ENCODE measurements at regions not wholly inside any gene's neighbourhood (a gene's known extent, or its start where the extent isn't known, plus 50 kb on each side); places are given as distances from the start of the nearest gene placed in this dataset.
"Not testable (repeated sequence)": the region's sequence is repeated elsewhere in the genome, so short reads cannot be mapped to it uniquely, and the experiment has no call there.

- H3K9ac ChIP-seq, result no peak overlapping the region
- no peak overlapping the region for H2AFZ ChIP-seq
- WGBS, 2 experiments (ENCODE audit: low coverage in 1 of 2, low lambda C conversion rate in 2 of 2, missing lambda C conversion rate in 2 of 2), result 49 to 59% methylated on average over 4 of the region's 4 CpGs
Observed at GRCh38 chr1:188017921-188018320, 1189.2 kb downstream of the PLA2G4A start.

GRCh38 chr1:188022661-188023060 is 1193.9 kb downstream of the PLA2G4A start:
- Histone ChIP-seq H3K79me2 (ENCODE audit: insufficient read depth) (no peaks in the 10 kb centered on the region), H3K4me2 (ENCODE audit: unreplicated experiment) (no peak overlapping the region), H3F3A (ENCODE audit: insufficient read depth) (0 out of 2 replicates have a peak, but pooled peaks cover 5% of the 10 kb centered on the region), H4K20me1 (ENCODE audit: insufficient read depth) (no peaks in the 10 kb centered on the region), H3K9ac (no peak overlapping the region), H3K9me2 (ENCODE audit: insufficient read depth) (no peaks in the 10 kb centered on the region), H2AFZ (no peak overlapping the region), H3K9me3 (ENCODE audit: low read depth) (no peaks in the 10 kb centered on the region), H3K27me3 (replicated peaks; ENCODE audit: insufficient read depth) (no peaks in the 10 kb centered on the region), H3K27ac (no peak overlapping the region), H3K4me1 (ENCODE audit: insufficient read depth) (0 out of 2 replicates have a peak, but pooled peaks cover under 1% of the 10 kb centered on the region), H3K36me3 (ENCODE audit: low read depth) (no peaks in the 10 kb centered on the region), H3K4me3 (no peak overlapping the region)
- DNase-seq, result no peak
- TF ChIP-seq EZH2 (IDR thresholded peaks at IDR 0.05; ENCODE audit: insufficient read depth, poor library complexity, severe bottlenecking), result no peak
- no peak for TF ChIP-seq EZH2phosphoT487 (IDR thresholded peaks at IDR 0.05; ENCODE audit: insufficient read depth, low read depth)
- 15 to 40% methylated on average over 2 of the region's 2 CpGs for WGBS, 2 experiments (ENCODE audit: low coverage in 1 of 2, low lambda C conversion rate in 2 of 2, missing lambda C conversion rate in 2 of 2)
- in situ Hi-C loops (cut with MboI), result no loop called here

More at GRCh38 chr1:188017921-188018320, 1189.2 kb downstream of the PLA2G4A start:
- TF ChIP-seq EZH2phosphoT487 (IDR thresholded peaks at IDR 0.05; ENCODE audit: insufficient read depth, low read depth), result no peak
- no peak for TF ChIP-seq EZH2 (IDR thresholded peaks at IDR 0.05; ENCODE audit: insufficient read depth, poor library complexity, severe bottlenecking)
- Histone ChIP-seq H3K36me3 (ENCODE audit: low read depth) (no peaks in the 10 kb centered on the region), H3K9me3 (ENCODE audit: low read depth) (no peaks in the 10 kb centered on the region), H3K79me2 (ENCODE audit: insufficient read depth) (no peaks in the 10 kb centered on the region), H4K20me1 (ENCODE audit: insufficient read depth) (no peaks in the 10 kb centered on the region), H3K4me2 (ENCODE audit: unreplicated experiment) (no peak overlapping the region), H3K27ac (no peak overlapping the region), H3K9me2 (ENCODE audit: insufficient read depth) (no peaks in the 10 kb centered on the region), H3F3A (ENCODE audit: insufficient read depth) (no peaks in the 10 kb centered on the region), H3K27me3 (replicated peaks; ENCODE audit: insufficient read depth) (no peaks in the 10 kb centered on the region), H3K4me3 (no peak overlapping the region), H3K4me1 (ENCODE audit: insufficient read depth) (no peaks in the 10 kb centered on the region)
- no peak for DNase-seq
- in situ Hi-C loops (cut with MboI), result no loop called here

- whole genome bisulfite sequencing, 2 experiments (ENCODE audit: low coverage in 1 of 2, low lambda C conversion rate in 2 of 2, missing lambda C conversion rate in 2 of 2), result 33 to 34% methylated on average over 2 of the region's 2 CpGs
Observed at GRCh38 chr1:188023206-188023605, 1194.5 kb downstream of the PLA2G4A start.

GRCh38 chr1:188027613-188028012 is 1198.9 kb downstream of the PLA2G4A start:
- in situ Hi-C loops (cut with MboI), result no loop called here
- H3K9me2 ChIP-seq (ENCODE audit: insufficient read depth), result no peaks in the 10 kb centered on the region
- peak overlapping the region; percentile 4; the same call in 1 of the 2 replicates for H3K27ac ChIP-seq
- no peaks in the 10 kb centered on the region for H3K36me3 ChIP-seq (ENCODE audit: low read depth)
- peak; percentile 73 for DNase-seq
- no peaks in the 10 kb centered on the region for H3K79me2 ChIP-seq (ENCODE audit: insufficient read depth)
- 0 out of 2 replicates have a peak, but pooled peaks cover 7% of the 10 kb centered on the region for H3K4me1 ChIP-seq (ENCODE audit: insufficient read depth)
- no peak overlapping the region for H2AFZ ChIP-seq
- H3K9me3 ChIP-seq (ENCODE audit: low read depth), result no peaks in the 10 kb centered on the region
- no peak overlapping the region for H3K9ac ChIP-seq
- no peak overlapping the region for H3K4me2 ChIP-seq (ENCODE audit: unreplicated experiment)
- H3F3A ChIP-seq (ENCODE audit: insufficient read depth), result 0 out of 2 replicates have a peak, but pooled peaks cover 9% of the 10 kb centered on the region
- TF ChIP-seq EZH2 (IDR thresholded peaks at IDR 0.05; ENCODE audit: insufficient read depth, poor library complexity, severe bottlenecking) (no peak), EZH2phosphoT487 (IDR thresholded peaks at IDR 0.05; ENCODE audit: insufficient read depth, low read depth) (no peak)
- H3K4me3 ChIP-seq, result no peak overlapping the region
- no peaks in the 10 kb centered on the region for H4K20me1 ChIP-seq (ENCODE audit: insufficient read depth)
- H3K27me3 ChIP-seq (replicated peaks; ENCODE audit: insufficient read depth), result no peaks in the 10 kb centered on the region

More at GRCh38 chr1:188023206-188023605, 1194.5 kb downstream of the PLA2G4A start:
- 0 out of 2 replicates have a peak, but pooled peaks cover 9% of the 10 kb centered on the region for H3F3A ChIP-seq (ENCODE audit: insufficient read depth)
- in situ Hi-C loops (cut with MboI), result no loop called here
- H3K4me3 ChIP-seq, result no peak overlapping the region
- no peak overlapping the region for H3K27ac ChIP-seq
- H3K79me2 ChIP-seq (ENCODE audit: insufficient read depth), result no peaks in the 10 kb centered on the region
- no peaks in the 10 kb centered on the region for H4K20me1 ChIP-seq (ENCODE audit: insufficient read depth)
- TF ChIP-seq EZH2phosphoT487 (IDR thresholded peaks at IDR 0.05; ENCODE audit: insufficient read depth, low read depth) (no peak), EZH2 (IDR thresholded peaks at IDR 0.05; ENCODE audit: insufficient read depth, poor library complexity, severe bottlenecking) (no peak)
- H3K36me3 ChIP-seq (ENCODE audit: low read depth), result no peaks in the 10 kb centered on the region
- peak; percentile 5 for DNase-seq
- no peak overlapping the region for H2AFZ ChIP-seq
- no peaks in the 10 kb centered on the region for H3K27me3 ChIP-seq (replicated peaks; ENCODE audit: insufficient read depth)
- H3K9me2 ChIP-seq (ENCODE audit: insufficient read depth), result no peaks in the 10 kb centered on the region
- no peak overlapping the region for H3K4me2 ChIP-seq (ENCODE audit: unreplicated experiment)
- 0 out of 2 replicates have a peak, but pooled peaks cover 6% of the 10 kb centered on the region for H3K4me1 ChIP-seq (ENCODE audit: insufficient read depth)
- no peak overlapping the region for H3K9ac ChIP-seq
- H3K9me3 ChIP-seq (ENCODE audit: low read depth), result no peaks in the 10 kb centered on the region

GRCh38 chr1:188037572-188037971 is 1208.8 kb downstream of the PLA2G4A start:
- in situ Hi-C loops (cut with MboI); H3K4me2 ChIP-seq (ENCODE audit: unreplicated experiment); H3K27me3 ChIP-seq (replicated peaks; ENCODE audit: insufficient read depth); H3K4me1 ChIP-seq (ENCODE audit: insufficient read depth); H4K20me1 ChIP-seq (ENCODE audit: insufficient read depth); H3K27ac ChIP-seq; H3F3A ChIP-seq (ENCODE audit: insufficient read depth); DNase-seq; H3K36me3 ChIP-seq (ENCODE audit: low read depth); H3K9ac ChIP-seq; H2AFZ ChIP-seq; H3K4me3 ChIP-seq; H3K9me3 ChIP-seq (ENCODE audit: low read depth); H3K79me2 ChIP-seq (ENCODE audit: insufficient read depth); H3K9me2 ChIP-seq (ENCODE audit: insufficient read depth): not testable (repeated sequence)
- 44 to 50% methylated on average over 2 of the region's 2 CpGs for WGBS, 2 experiments (ENCODE audit: low coverage in 1 of 2, low lambda C conversion rate in 2 of 2, missing lambda C conversion rate in 2 of 2)
